ENCODE measurements at regions not wholly inside any gene's neighbourhood (a gene's known extent, or its start where the extent isn't known, plus 50 kb on each side); places are given as distances from the start of the nearest gene placed in this dataset.

- H3K27ac ChIP-seq (ENCODE audit: low read depth, low read length, poor library complexity, severe bottlenecking) = no peak overlapping the region
- no peaks in the 10 kb centered on the region for H3K36me3 ChIP-seq (ENCODE audit: insufficient read depth, low read length, poor library complexity, severe bottlenecking)
- intact Hi-C loops (cut with micrococcal nuclease; ENCODE audit: unreplicated experiment) = no loop called here
- no peak overlapping the region for H3K4me3 ChIP-seq (ENCODE audit: low read depth, low read length, poor library complexity, severe bottlenecking)
- H3K9me3 ChIP-seq (ENCODE audit: low read depth, low read length, poor library complexity, severe bottlenecking) = no peaks in the 10 kb centered on the region
- POLR2A ChIA-PET (ENCODE audit: low non-redundant PET) = no interaction called here
- H3K4me1 ChIP-seq (ENCODE audit: insufficient read depth, low read length, poor library complexity, severe bottlenecking) = peaks cover 11% of the 10 kb centered on the region
- CTCF ChIA-PET = no interaction called here
- TF ChIP-seq EZH2 (IDR thresholded peaks at IDR 0.05; ENCODE audit: borderline replicate concordance, low read depth, low read length, poor library complexity, severe bottlenecking) (no peak), CTCF (conservative IDR thresholded peaks at IDR 0.05; ENCODE audit: low read depth, low read length) (no peak)
- peaks cover 4% of the 10 kb centered on the region for H3K27me3 ChIP-seq (replicated peaks; ENCODE audit: insufficient read depth, low read depth, low read length, poor library complexity)
- BruUV-seq (replicated peaks) = no TSS peak
- DNase-seq (ENCODE audit: low spot score) = no peak
Measured at GRCh38 chr1:60994828-60995492, 87.4 kb upstream of the NFIA start.

- no peaks in the 10 kb centered on the region for H3K9me3 ChIP-seq (ENCODE audit: low read depth, low read length, poor library complexity, severe bottlenecking)
- H3K4me1 ChIP-seq (ENCODE audit: insufficient read depth, low read length, poor library complexity, severe bottlenecking) = peaks cover 17% of the 10 kb centered on the region
- H3K27me3 ChIP-seq (replicated peaks; ENCODE audit: insufficient read depth, low read depth, low read length, poor library complexity) = peaks cover 4% of the 10 kb centered on the region
- ChIA-PET POLR2A (ENCODE audit: low non-redundant PET) (no interaction called here), CTCF (no interaction called here)
- intact Hi-C loops (cut with micrococcal nuclease; ENCODE audit: unreplicated experiment) = no loop called here
- H3K4me3 ChIP-seq (ENCODE audit: low read depth, low read length, poor library complexity, severe bottlenecking) = no peak overlapping the region
- no peak for DNase-seq (ENCODE audit: low spot score)
- TF ChIP-seq CTCF (conservative IDR thresholded peaks at IDR 0.05; ENCODE audit: low read depth, low read length) (no peak), EZH2 (IDR thresholded peaks at IDR 0.05; ENCODE audit: borderline replicate concordance, low read depth, low read length, poor library complexity, severe bottlenecking) (no peak)
- no TSS peak for BruUV-seq (replicated peaks)
- H3K36me3 ChIP-seq (ENCODE audit: insufficient read depth, low read length, poor library complexity, severe bottlenecking) = no peaks in the 10 kb centered on the region
- H3K27ac ChIP-seq (ENCODE audit: low read depth, low read length, poor library complexity, severe bottlenecking) = no peak overlapping the region
Measured at GRCh38 chr1:60994369-60994768, 88.0 kb upstream of the NFIA start.

GRCh38 chr1:60992165-60992564 is 90.2 kb upstream of the NFIA start:
- H3K27me3 ChIP-seq (replicated peaks; ENCODE audit: insufficient read depth, low read depth, low read length, poor library complexity) = peaks cover 4% of the 10 kb centered on the region
- H3K9me3 ChIP-seq (ENCODE audit: low read depth, low read length, poor library complexity, severe bottlenecking) = no peaks in the 10 kb centered on the region
- DNase-seq (ENCODE audit: low spot score) = no peak
- peaks cover 18% of the 10 kb centered on the region for H3K4me1 ChIP-seq (ENCODE audit: insufficient read depth, low read length, poor library complexity, severe bottlenecking)
- no peak overlapping the region for H3K27ac ChIP-seq (ENCODE audit: low read depth, low read length, poor library complexity, severe bottlenecking)
- intact Hi-C loops (cut with micrococcal nuclease; ENCODE audit: unreplicated experiment) = no loop called here
- TF ChIP-seq CTCF (conservative IDR thresholded peaks at IDR 0.05; ENCODE audit: low read depth, low read length) (no peak), EZH2 (IDR thresholded peaks at IDR 0.05; ENCODE audit: borderline replicate concordance, low read depth, low read length, poor library complexity, severe bottlenecking) (no peak)
- ChIA-PET POLR2A (ENCODE audit: low non-redundant PET) (no interaction called here), CTCF (no interaction called here)
- no peaks in the 10 kb centered on the region for H3K36me3 ChIP-seq (ENCODE audit: insufficient read depth, low read length, poor library complexity, severe bottlenecking)
- no peak overlapping the region for H3K4me3 ChIP-seq (ENCODE audit: low read depth, low read length, poor library complexity, severe bottlenecking)
- BruUV-seq (replicated peaks) = no TSS peak

Data from A673 (cell line).